Ishikawa (cell line): ENCODE measurements at regions not wholly inside any gene's neighbourhood (a gene's known extent, or its start where the extent isn't known, plus 50 kb on each side); places are given as distances from the start of the nearest gene placed in this dataset.

ENCODE experiments used
- CEBPB ChIP-seq: IDR thresholded peaks from 2 replicates; pipeline ENCODE4 v1.6.1; 2012
- CREB1 ChIP-seq: IDR thresholded peaks from 2 replicates; pipeline ENCODE4 v1.6.1; 2012; ENCODE audit warnings: low read depth
- EP300 ChIP-seq: IDR thresholded peaks from 2 replicates; pipeline ENCODE4 v1.6.1; 2012; ENCODE audit warnings: borderline replicate concordance
- FOXM1 ChIP-seq: IDR thresholded peaks from 2 replicates; pipeline ENCODE4 v1.6.1; 2012; ENCODE audit warnings: low read depth, borderline replicate concordance
- MAX ChIP-seq: IDR thresholded peaks from 2 replicates; pipeline ENCODE4 v1.6.1; 2012
- NFIC ChIP-seq: IDR thresholded peaks from 2 replicates; pipeline ENCODE4 v1.6.1; 2012
- RAD21 ChIP-seq: IDR thresholded peaks from 2 replicates; pipeline ENCODE4 v1.6.1; 2012; ENCODE audit warnings: low read depth
- REST ChIP-seq: IDR thresholded peaks from 2 replicates; pipeline ENCODE4 v1.6.1; 2012; ENCODE audit warnings: low read depth, mild to moderate bottlenecking
- TAF1 ChIP-seq: IDR thresholded peaks from 2 replicates; pipeline ENCODE4 v1.6.1; 2012; ENCODE audit warnings: low read depth, mild to moderate bottlenecking
- TCF12 ChIP-seq: IDR thresholded peaks from 2 replicates; pipeline ENCODE4 v1.6.1; 2012; ENCODE audit warnings: low read depth
- USF1 ChIP-seq: IDR thresholded peaks from 2 replicates; pipeline ENCODE4 v1.6.1; 2012
- YY1 ChIP-seq: IDR thresholded peaks from 2 replicates; pipeline ENCODE4 v1.6.1; 2012; ENCODE audit warnings: low read depth

- TF ChIP-seq CEBPB (no peak), EP300 (no peak), MAX (no peak), RAD21 (no peak), USF1 (no peak), NFIC (no peak), REST (no peak), FOXM1 (no peak), TCF12 (no peak), YY1 (no peak), TAF1 (no peak), CREB1 (no peak)
Observed at GRCh38 chr2:53098696-53099078, 668.9 kb upstream of the CHAC2 start.
